Smooth muscle cell (in vitro differentiated cells): ENCODE measurements at regions not wholly inside any gene's neighbourhood (a gene's known extent, or its start where the extent isn't known, plus 50 kb on each side); places are given as distances from the start of the nearest gene placed in this dataset.

Source experiments
- DNase-seq: peaks from one replicate; lab custom pipeline; 2025; ENCODE audit not compliant: unreplicated experiment; lab: John Stamatoyannopoulos, UW
- H2AFZ ChIP-seq: fragments of 200-600 bp; sonication (generic); 2 replicates; pipeline ENCODE4 v1.6.0; 2016; ENCODE audit warnings: antibody characterized with exemption, low read depth, mild to moderate bottlenecking
- H3F3A ChIP-seq: fragments of 200-600 bp; sonication (generic); 2 replicates; pipeline ENCODE4 v1.6.0; 2017; ENCODE audit warnings: antibody characterized with exemption, low read depth
- H3K27ac ChIP-seq: fragments of 200-600 bp; sonication (generic); 2 replicates; pipeline ENCODE4 v1.5.1; 2016; ENCODE audit warnings: low read depth, mild to moderate bottlenecking
- H3K27me3 ChIP-seq: fragments of 200-600 bp; sonication (generic); 2 replicates; pipeline ENCODE4 v1.6.1; 2016; ENCODE audit warnings: low read depth, mild to moderate bottlenecking
- H3K36me3 ChIP-seq: fragments of 200-600 bp; sonication (generic); 2 replicates; pipeline ENCODE4 v1.5.1; 2016; ENCODE audit warnings: low read depth
- H3K4me1 ChIP-seq: fragments of 200-600 bp; sonication (generic); 2 replicates; pipeline ENCODE4 v1.5.1; 2016; ENCODE audit warnings: low read depth
- H3K4me2 ChIP-seq: fragments of 200-600 bp; sonication (generic); 2 replicates; pipeline ENCODE4 v1.6.0; 2016; ENCODE audit warnings: mild to moderate bottlenecking
- H3K4me3 ChIP-seq: fragments of 200-600 bp; sonication (generic); 2 replicates; pipeline ENCODE4 v1.5.1; 2016; ENCODE audit warnings: mild to moderate bottlenecking
- H3K79me2 ChIP-seq: fragments of 200-600 bp; sonication (generic); 2 replicates; pipeline ENCODE4 v1.6.0; 2016; ENCODE audit warnings: low read depth, mild to moderate bottlenecking
- H3K9ac ChIP-seq: fragments of 200-600 bp; sonication (generic); 2 replicates; pipeline ENCODE4 v1.6.0; 2016; ENCODE audit warnings: low read depth
- H3K9me3 ChIP-seq: fragments of 200-600 bp; sonication (generic); replicated peaks from 2 replicates; pipeline ENCODE4 v1.5.1; 2016; ENCODE audit warnings: low read depth
- H4K20me1 ChIP-seq: fragments of 200-600 bp; sonication (generic); 2 replicates; pipeline ENCODE4 v1.6.0; 2016; ENCODE audit warnings: low read depth
- CTCF ChIP-seq: fragments of 200-600 bp; sonication (generic); IDR thresholded peaks from 2 replicates; pipeline ENCODE4 v1.5.1; 2017; ENCODE audit warnings: borderline replicate concordance, mild to moderate bottlenecking, antibody characterized with exemption; ENCODE audit not compliant: insufficient read depth, poor library complexity, severe bottlenecking
- WGBS: methylation state at CpG from one replicate; pipeline ENCODE4 v1.1.7; 2016; ENCODE audit warnings: low lambda C conversion rate; 5-methylcytosine and 5-hydroxymethylcytosine counted together

GRCh38 chr12:23221066-23221465 is 596.1 kb downstream of the ETNK1 start:
- Histone ChIP-seq H3K4me3 (no peak overlapping the region), H4K20me1 (no peaks in the 10 kb centered on the region), H3K79me2 (no peaks in the 10 kb centered on the region), H3K9me3 (no peaks in the 10 kb centered on the region), H2AFZ (no peak overlapping the region), H3K27me3 (no peaks in the 10 kb centered on the region), H3K27ac (no peak overlapping the region), H3K9ac (no peak overlapping the region), H3K4me1 (no peaks in the 10 kb centered on the region), H3K4me2 (no peak overlapping the region), H3K36me3 (no peaks in the 10 kb centered on the region), H3F3A (no peaks in the 10 kb centered on the region)
- peak; percentile 13 for TF ChIP-seq CTCF
- no peak for DNase-seq
- WGBS, result 59% methylated on average over 4 of the region's 4 CpGs

GRCh38 chr12:23221926-23222325 is 597.0 kb downstream of the ETNK1 start:
- Histone ChIP-seq H3K9ac (no peak overlapping the region), H2AFZ (no peak overlapping the region), H3K79me2 (no peaks in the 10 kb centered on the region), H3K27ac (no peak overlapping the region), H3K9me3 (no peaks in the 10 kb centered on the region), H3K4me1 (no peaks in the 10 kb centered on the region), H3K4me2 (no peak overlapping the region), H3K36me3 (no peaks in the 10 kb centered on the region), H3K27me3 (no peaks in the 10 kb centered on the region), H4K20me1 (no peaks in the 10 kb centered on the region), H3K4me3 (no peak overlapping the region), H3F3A (no peaks in the 10 kb centered on the region)
- WGBS, result 48% methylated on average over 1 of the region's 1 CpG
- no peak for TF ChIP-seq CTCF
- DNase-seq, result no peak

- TF ChIP-seq CTCF, result no peak
- no peak overlapping the region for H3K4me3 ChIP-seq
- H3K27ac ChIP-seq, result no peak overlapping the region
- 43% methylated on average over 3 of the region's 3 CpGs for WGBS
- H3K4me2 ChIP-seq, result no peak overlapping the region
- no peak overlapping the region for H3K9ac ChIP-seq
- no peaks in the 10 kb centered on the region for H3K27me3 ChIP-seq
- H4K20me1 ChIP-seq, result no peaks in the 10 kb centered on the region
- no peaks in the 10 kb centered on the region for H3K4me1 ChIP-seq
- H3F3A ChIP-seq, result no peaks in the 10 kb centered on the region
- no peak overlapping the region for H2AFZ ChIP-seq
- no peaks in the 10 kb centered on the region for H3K9me3 ChIP-seq
- H3K36me3 ChIP-seq, result no peaks in the 10 kb centered on the region
- no peak for DNase-seq
- H3K79me2 ChIP-seq, result no peaks in the 10 kb centered on the region
These were observed 597.8 kb downstream of the ETNK1 start for GRCh38 chr12:23222801-23223200.

- Histone ChIP-seq H3K79me2 (no peaks in the 10 kb centered on the region), H3K36me3 (no peaks in the 10 kb centered on the region)
- 80% methylated on average over 2 of the region's 2 CpGs for WGBS
These were observed 603.1 kb downstream of the ETNK1 start for GRCh38 chr12:23228101-23228500.

More at GRCh38 chr12:23228101-23228500, 603.1 kb downstream of the ETNK1 start:
- H3K27ac ChIP-seq, result no peak overlapping the region
- H3K4me3 ChIP-seq, result no peak overlapping the region
- no peaks in the 10 kb centered on the region for H3K9me3 ChIP-seq
- H3F3A ChIP-seq, result no peaks in the 10 kb centered on the region
- no peak overlapping the region for H3K9ac ChIP-seq
- H3K27me3 ChIP-seq, result no peaks in the 10 kb centered on the region
- DNase-seq, result no peak
- no peak for TF ChIP-seq CTCF
- no peaks in the 10 kb centered on the region for H3K4me1 ChIP-seq
- no peak overlapping the region for H2AFZ ChIP-seq
- no peak overlapping the region for H3K4me2 ChIP-seq
- no peaks in the 10 kb centered on the region for H4K20me1 ChIP-seq
